ENCODE measurements at regions not wholly inside any gene's neighbourhood (a gene's known extent, or its start where the extent isn't known, plus 50 kb on each side); places are given as distances from the start of the nearest gene placed in this dataset.
"Not testable (repeated sequence)": the region's sequence is repeated elsewhere in the genome, so short reads cannot be mapped to it uniquely, and the experiment has no call there.

- no peak for DNase-seq
These were observed 325.9 kb upstream of the LRFN5 start for GRCh38 chr14:41280745-41281144.

GRCh38 chr14:41277450-41277849 lies 329.2 kb upstream of the LRFN5 start:
- no peak for DNase-seq

GRCh38 chr14:41257476-41257875 lies 349.2 kb upstream of the LRFN5 start:
- no peak for DNase-seq

GRCh38 chr14:41235466-41235865 lies 371.2 kb upstream of the LRFN5 start:
- DNase-seq, result no peak

- no peak for DNase-seq
These were observed 376.0 kb upstream of the LRFN5 start for GRCh38 chr14:41230683-41231082.

GRCh38 chr14:41229824-41230223 lies 376.9 kb upstream of the LRFN5 start:
- no peak for DNase-seq

- no peak for DNase-seq
These were observed 381.2 kb upstream of the LRFN5 start for GRCh38 chr14:41225433-41225832.

GRCh38 chr14:41222581-41222980 lies 384.1 kb upstream of the LRFN5 start:
- no peak for DNase-seq

GRCh38 chr14:41214978-41215377 lies 391.7 kb upstream of the LRFN5 start:
- DNase-seq, result not testable (repeated sequence)

- no peak for DNase-seq
These were observed 405.0 kb upstream of the LRFN5 start for GRCh38 chr14:41201696-41202095.

GRCh38 chr14:41187868-41188267 lies 418.8 kb upstream of the LRFN5 start:
- no peak for DNase-seq

GRCh38 chr14:41171045-41171444 lies 435.6 kb upstream of the LRFN5 start:
- DNase-seq, result no peak

- no peak for DNase-seq
These were observed 439.6 kb upstream of the LRFN5 start for GRCh38 chr14:41167040-41167439.

GRCh38 chr14:41154143-41154807 lies 452.4 kb upstream of the LRFN5 start:
- no peak for DNase-seq

GRCh38 chr14:41146391-41146790 lies 460.3 kb upstream of the LRFN5 start:
- no peak for DNase-seq

- no peak for DNase-seq
These were observed 462.3 kb upstream of the LRFN5 start for GRCh38 chr14:41144370-41144769.

GRCh38 chr14:41137741-41138140 lies 468.9 kb upstream of the LRFN5 start:
- no peak for DNase-seq

- no peak for DNase-seq
These were observed 476.4 kb upstream of the LRFN5 start for GRCh38 chr14:41130274-41130673.

- DNase-seq, result no peak
These were observed 486.3 kb upstream of the LRFN5 start for GRCh38 chr14:41120402-41120801.

GRCh38 chr14:41096131-41096530 lies 510.5 kb upstream of the LRFN5 start:
- DNase-seq, result no peak

GRCh38 chr14:41087056-41087455 lies 519.6 kb upstream of the LRFN5 start:
- no peak for DNase-seq

- DNase-seq, result no peak
These were observed 533.1 kb upstream of the LRFN5 start for GRCh38 chr14:41073544-41073943.

GRCh38 chr14:41072776-41073175 lies 533.9 kb upstream of the LRFN5 start:
- DNase-seq, result no peak

GRCh38 chr14:41071351-41071750 lies 535.3 kb upstream of the LRFN5 start:
- no peak for DNase-seq

GRCh38 chr14:41062826-41063225 lies 543.9 kb upstream of the LRFN5 start:
- DNase-seq, result no peak

GRCh38 chr14:41055589-41055988 lies 551.1 kb upstream of the LRFN5 start:
- DNase-seq, result no peak
